GM12878 (cell line): ENCODE measurements at regions not wholly inside any gene's neighbourhood (a gene's known extent, or its start where the extent isn't known, plus 50 kb on each side); places are given as distances from the start of the nearest gene placed in this dataset.

Experiments
- ATAC-seq: fragments of 200-7000 bp; cut with Tn5 transposase; 3 replicates; pipeline ENCODE4 v1.9.1; 2020; ENCODE audit warnings: mild to moderate bottlenecking, moderate library complexity
- BruUV-seq: library from RNA; stranded (reverse); fragments of 400-500 nt; replicated peaks from 2 replicates; lab custom pipeline; 2021; lab: Mats Ljungman, UMichigan
- CTCF ChIA-PET: fragments of 300-600 bp; sonication (Branson Sonifier 250); formaldehyde crosslinking; extraction: SDS; loops from one replicate; lab custom pipeline; 2021; ENCODE audit warnings: inconsistent platforms; lab: Yijun Ruan, JAX
- POLR2A ChIA-PET: fragments of 350-600 bp; formaldehyde crosslinking; extraction: SDS; loops from one replicate; lab custom pipeline; 2021; ENCODE audit warnings: inconsistent platforms; lab: Charles Lee
- RAD21 ChIA-PET: fragments of 300-600 bp; sonication (Branson Sonifier 250); formaldehyde crosslinking; loops from one replicate; lab custom pipeline; 2023; ENCODE audit warnings: antibody characterized with exemption; ENCODE audit not compliant: unreplicated experiment; lab: Charles Lee
- SMC1A ChIA-PET: fragments of 300-600 bp; sonication (Branson Sonifier 250); formaldehyde crosslinking; loops from one replicate; lab custom pipeline; 2023; ENCODE audit not compliant: unreplicated experiment, uncharacterized antibody; lab: Charles Lee
- DNase-seq: peaks from one replicate; pipeline ENCODE4 v3.0.0-alpha.2; 2011; ENCODE audit warnings: low read depth, low spot score
- FAIRE-seq: peaks from 3 replicates; lab custom pipeline; 2011; peaks lifted over from hg19 to GRCh38; lab: Jason Lieb, UNC
- H2AFZ ChIP-seq: 2 replicates; pipeline ENCODE4 v1.6.0; 2011; ENCODE audit warnings: low read depth, low read length, control low read depth; ENCODE audit not compliant: control insufficient read depth
- H3K27ac ChIP-seq: 2 replicates; pipeline ENCODE4 v1.5.1; 2011; ENCODE audit warnings: control low read depth; ENCODE audit not compliant: control insufficient read depth, insufficient read depth
- H3K27me3 ChIP-seq, 2 experiments: replicated peaks in 1 of 2; 2 replicates each; pipeline versions ENCODE4 v1.6.0 to v1.6.1; 2011; ENCODE audit warnings: low read length in 1 of 2; ENCODE audit not compliant: control insufficient read depth in 2 of 2, insufficient read depth in 2 of 2
- H3K36me3 ChIP-seq, 2 experiments: 2 replicates each; pipeline ENCODE4 v1.5.1; 2011; ENCODE audit warnings: low read length in 1 of 2; ENCODE audit not compliant: control insufficient read depth in 2 of 2, insufficient read depth in 2 of 2
- H3K4me1 ChIP-seq: 2 replicates; pipeline ENCODE4 v1.6.1; 2011; ENCODE audit warnings: mild to moderate bottlenecking, low read length, moderate library complexity, mixed read lengths; ENCODE audit not compliant: control insufficient read depth, insufficient read depth
- H3K4me2 ChIP-seq: 2 replicates; pipeline ENCODE4 v1.6.0; 2011; ENCODE audit warnings: control low read depth; ENCODE audit not compliant: control insufficient read depth, insufficient read depth
- H3K4me3 ChIP-seq: fragments of 200-600 bp; sonication (generic); 2 replicates; pipeline ENCODE4 v1.5.1; 2016
- H3K79me2 ChIP-seq: 2 replicates; pipeline ENCODE4 v1.6.0; 2011; ENCODE audit warnings: low read length; ENCODE audit not compliant: control insufficient read depth, insufficient read depth
- H3K9ac ChIP-seq: 2 replicates; pipeline ENCODE4 v1.8.0; 2011; ENCODE audit warnings: low read length, control low read depth, mixed read lengths; ENCODE audit not compliant: control insufficient read depth, insufficient read depth
- H3K9me3 ChIP-seq: replicated peaks from 3 replicates; pipeline ENCODE4 v1.5.1; 2011; ENCODE audit warnings: mild to moderate bottlenecking, low read length; ENCODE audit not compliant: control insufficient read depth, insufficient read depth
- H4K20me1 ChIP-seq: 2 replicates; pipeline ENCODE4 v1.6.0; 2011; ENCODE audit not compliant: control insufficient read depth, insufficient read depth
- ATF7 ChIP-seq: fragments of 450-650 bp; IDR thresholded peaks from 2 replicates; pipeline ENCODE4 v1.6.1; 2016; ENCODE audit warnings: low read depth, mild to moderate bottlenecking
- EED ChIP-seq: sonication (generic); IDR thresholded peaks from 2 replicates; pipeline ENCODE4 v1.6.1; 2016; ENCODE audit warnings: antibody characterized with exemption, low read depth
- ETV6 ChIP-seq, 2 experiments: fragments of 450-650 bp in 1 of 2; IDR thresholded peaks in 1 of 2; conservative IDR thresholded peaks in 1 of 2; 2 replicates each; pipeline ENCODE4 v1.6.1; 2014; ENCODE audit warnings: antibody characterized with exemption in 1 of 2, borderline replicate concordance in 1 of 2, low read depth in 1 of 2, mild to moderate bottlenecking in 1 of 2, moderate library complexity in 1 of 2
- IRF4 ChIP-seq: IDR thresholded peaks from 2 replicates; pipeline ENCODE4 v1.6.1; 2011; ENCODE audit warnings: low read depth, low read length
- JUNB ChIP-seq: IDR thresholded peaks from 2 replicates; pipeline ENCODE4 v1.6.1; 2016; ENCODE audit warnings: antibody characterized with exemption, mild to moderate bottlenecking
- MEF2A ChIP-seq: IDR thresholded peaks from 2 replicates; pipeline ENCODE4 v1.6.1; 2011; ENCODE audit warnings: low read depth, mild to moderate bottlenecking, low read length, moderate library complexity; ENCODE audit not compliant: insufficient read depth
- NFYB ChIP-seq: IDR thresholded peaks from 2 replicates; pipeline ENCODE4 v1.6.1; 2011; ENCODE audit warnings: low read depth, mild to moderate bottlenecking, low read length, improper control_type of control experiment, moderate library complexity; ENCODE audit not compliant: insufficient read depth
- PAX8 ChIP-seq: fragments of 450-650 bp; IDR thresholded peaks from 2 replicates; pipeline ENCODE4 v1.6.1; 2017; ENCODE audit warnings: mild to moderate bottlenecking, moderate library complexity
- RBBP5 ChIP-seq: fragments of 200-600 bp; sonication (generic); conservative IDR thresholded peaks from 2 replicates; pipeline ENCODE4 v1.6.1; 2016
- RUNX3 ChIP-seq: IDR thresholded peaks from 2 replicates; pipeline ENCODE4 v1.6.1; 2012; ENCODE audit warnings: low read length, inconsistent platforms
- SIX5 ChIP-seq: IDR thresholded peaks from 2 replicates; pipeline ENCODE4 v1.6.1; 2011; ENCODE audit warnings: mild to moderate bottlenecking, low read depth, low read length, moderate library complexity; ENCODE audit not compliant: severe bottlenecking
- SMAD5 ChIP-seq: IDR thresholded peaks from 2 replicates; pipeline ENCODE4 v1.6.1; 2016; ENCODE audit warnings: antibody characterized with exemption, low read depth
- TAF1 ChIP-seq: IDR thresholded peaks from 2 replicates; pipeline ENCODE4 v1.6.1; 2011; ENCODE audit warnings: mild to moderate bottlenecking, low read depth, low read length, borderline replicate concordance
- WRNIP1 ChIP-seq: IDR thresholded peaks from 2 replicates; pipeline ENCODE4 v1.6.1; 2011; ENCODE audit warnings: low read depth, low read length, improper control_type of control experiment, borderline replicate concordance
- ZBED1 ChIP-seq: IDR thresholded peaks from 2 replicates; pipeline ENCODE4 v1.6.1; 2016; ENCODE audit warnings: borderline replicate concordance
- WGBS: methylation state at CpG from one replicate; pipeline ENCODE4 v1.1.6; 2016; ENCODE audit warnings: low lambda C conversion rate; ENCODE audit not compliant: insufficient replicate concordance, insufficient coverage; ENCODE audit errors: missing lambda C conversion rate; 5-methylcytosine and 5-hydroxymethylcytosine counted together
- in situ Hi-C: fragments of 300-500 bp; cut with MboI; formaldehyde crosslinking; loops from 9 replicates; pipeline ENCODE4 v1.14.3; 2018; ENCODE audit warnings: mixed read lengths
- intact Hi-C: fragments of 100-400 bp; cut with micrococcal nuclease; formaldehyde crosslinking; loops from one replicate; pipeline ENCODE4 v1.14.2; 2022; ENCODE audit not compliant: unreplicated experiment

DNA sequence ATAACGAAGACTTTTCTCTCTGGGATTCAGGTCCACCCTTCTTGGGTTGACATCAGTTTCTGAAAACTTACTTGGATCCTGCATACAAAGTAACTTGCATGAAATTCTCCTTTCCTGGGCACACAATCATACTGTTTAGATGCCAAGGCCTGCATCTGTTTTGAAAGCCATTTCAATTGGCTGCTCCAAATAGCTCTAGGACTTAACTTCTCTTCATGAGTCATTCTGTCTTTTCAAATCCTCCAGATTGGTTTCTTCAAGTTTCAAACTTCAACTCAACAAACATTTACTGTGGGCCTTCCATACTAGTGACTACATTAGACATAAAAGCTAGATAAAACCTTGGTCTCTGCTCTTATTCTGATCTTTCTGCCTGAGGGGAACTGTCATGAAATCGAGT is 54.8 kb upstream of the HMHB1 start:
- RAD21 ChIA-PET, result interaction anchor here (3.0 to 3.3 kb wide), 2 partner anchors 15 to 49 kb away, joined by 9 to 20 read pairs; no protein-coding TSS in a partner anchor

DNA sequence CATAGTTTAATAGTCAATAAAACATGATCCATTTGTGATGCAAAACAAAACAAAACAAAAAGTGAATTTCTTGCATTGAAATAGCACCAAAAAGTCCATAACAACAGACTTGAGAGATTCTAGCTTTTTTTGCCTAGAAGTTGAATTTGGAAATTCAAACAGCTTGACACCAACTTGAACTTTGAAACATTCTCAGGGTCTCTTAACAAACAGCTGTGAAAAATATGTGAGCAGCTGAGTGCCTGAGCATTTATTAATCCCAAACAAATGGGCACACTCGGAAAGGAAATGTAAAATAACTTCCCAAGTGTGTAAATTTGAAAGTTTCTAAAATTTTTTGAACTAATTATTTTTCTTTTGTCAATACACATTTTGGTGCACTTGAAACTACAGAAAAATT is 56.0 kb upstream of the HMHB1 start:
- no TSS peak for BruUV-seq
- ATAC-seq, result no peak

More for the DNA sequence above, 54.8 kb upstream of the HMHB1 start:
- Histone ChIP-seq H4K20me1 (no peaks in the 10 kb centered on the region), H3K27ac (peak overlapping the region; percentile 60; the same call in 1 of the 2 replicates), H2AFZ (peak overlapping the region; percentile 37), H3K36me3 (no peaks in the 10 kb centered on the region), H3K4me1 (peaks cover 32% of the 10 kb centered on the region), H3K79me2 (no peaks in the 10 kb centered on the region), H3K9ac (no peak overlapping the region), H3K27me3 (no peaks in the 10 kb centered on the region), H3K4me3 (no peak overlapping the region), H3K4me2 (peak overlapping the region; percentile 45; the same call in 1 of the 2 replicates), H3K9me3 (no peaks in the 10 kb centered on the region)
- 96% methylated on average over 2 of the region's 2 CpGs for WGBS
- intact Hi-C loops (loop anchor here (5.0 to 10.0 kb wide), 3 partner anchors 150 to 355 kb away; partner anchors contain the start of gene NR3C1), in situ Hi-C loops (no loop called here)
- DNase-seq, result no peak
- CTCF ChIA-PET, result interaction anchor here (0.6 to 2.1 kb wide), 3 partner anchors 19 to 30 kb away, joined by 3 to 6 read pairs (median 3); no protein-coding TSS in a partner anchor
- no TSS peak for BruUV-seq
- SMC1A ChIA-PET, result interaction anchor here (0.8 to 3.6 kb wide), 15 partner anchors 9 to 151 kb away, joined by 3 to 51 read pairs (median 9); no protein-coding TSS in a partner anchor
- POLR2A ChIA-PET, result interaction anchor here (0.9 kb wide), 1 partner anchor 19 kb away, joined by 4 read pairs; no protein-coding TSS in a partner anchor
- TF ChIP-seq MEF2A (0 out of 2 replicates have a peak, but pooled peaks have one; percentile 27), RUNX3 (0 out of 2 replicates have a peak, but pooled peaks have one; percentile 18), JUNB (0 out of 2 replicates have a peak, but pooled peaks have one; percentile 24), ATF7 (no peak), NFYB (peak; percentile 30; the same call in 1 of the 2 replicates)
- no peak for ATAC-seq
- no peak for FAIRE-seq

More for the DNA sequence above, 56.0 kb upstream of the HMHB1 start:
- Histone ChIP-seq H3K9ac (no peak overlapping the region), H2AFZ (no peak overlapping the region), H4K20me1 (no peaks in the 10 kb centered on the region), H3K4me1 (peaks cover 32% of the 10 kb centered on the region), H3K4me3 (no peak overlapping the region), H3K27ac (no peak overlapping the region), H3K79me2 (no peaks in the 10 kb centered on the region), H3K27me3 (no peaks in the 10 kb centered on the region), H3K4me2 (no peak overlapping the region), H3K36me3 (no peaks in the 10 kb centered on the region), H3K9me3 (no peaks in the 10 kb centered on the region)
- DNase-seq, result no peak
- POLR2A ChIA-PET, result interaction anchor here (1.1 kb wide), 1 partner anchor 11 kb away, joined by 5 read pairs; no protein-coding TSS in a partner anchor
- CTCF ChIA-PET, result no interaction called here
- no peak for FAIRE-seq
- in situ Hi-C loops (no loop called here), intact Hi-C loops (loop anchor here (5.0 to 10.0 kb wide), 3 partner anchors 149 to 354 kb away; partner anchors contain the start of gene NR3C1)
- SMC1A ChIA-PET, result interaction anchor here (1.0 to 3.1 kb wide), 5 partner anchors 9 to 106 kb away, joined by 3 to 15 read pairs (median 4); no protein-coding TSS in a partner anchor
- RAD21 ChIA-PET, result interaction anchor here (0.6 kb wide), 1 partner anchor 15 kb away, joined by 3 read pairs; no protein-coding TSS in a partner anchor
- WGBS, result 83% methylated on average over 1 of the region's 1 CpG
- TF ChIP-seq PAX8 (no peak), SMAD5 (no peak), IRF4 (no peak), WRNIP1 (no peak), ZBED1 (no peak), RBBP5 (no peak), SIX5 (no peak), ETV6 (conservative IDR thresholded peaks at IDR 0.05 in 1 of 2, IDR thresholded peaks at IDR 0.05 in 1 of 2; ENCODE audit: borderline replicate concordance in 1 of 2, low read depth in 1 of 2) (no peak), TAF1 (no peak), EED (no peak)
